Activated CD8-positive, alpha-beta memory T cell treated with anti-CD3 and anti-CD28 coated beads for 1 hour (primary cell): ENCODE measurements at regions not wholly inside any gene's neighbourhood (a gene's known extent, or its start where the extent isn't known, plus 50 kb on each side); places are given as distances from the start of the nearest gene placed in this dataset.
"Not testable (repeated sequence)": the region's sequence is repeated elsewhere in the genome, so short reads cannot be mapped to it uniquely, and the experiment has no call there.

Experiments used
- DNase-seq, 2 donors: peaks; one replicate each; pipeline ENCODE4 v3.0.0-alpha.2; 2020; ENCODE audit warnings: low read depth in 1 of 2; ENCODE audit errors: extremely low read depth in 1 of 2

- no peak for DNase-seq
Observed at GRCh38 chr12:131407221-131408035, 303.5 kb upstream of the SFSWAP start.

GRCh38 chr12:131408036-131408365 lies 302.9 kb upstream of the SFSWAP start:
- DNase-seq, result no peak

GRCh38 chr12:131408484-131408883 lies 302.4 kb upstream of the SFSWAP start:
- DNase-seq, result no peak

- DNase-seq, result no peak
Observed at GRCh38 chr12:131409211-131409610, 301.7 kb upstream of the SFSWAP start.

GRCh38 chr12:131411827-131412226 lies 299.1 kb upstream of the SFSWAP start:
- not testable (repeated sequence) for DNase-seq

GRCh38 chr12:131413006-131413405 lies 297.9 kb upstream of the SFSWAP start:
- no peak for DNase-seq

- no peak for DNase-seq
Observed at GRCh38 chr12:131413471-131413870, 297.4 kb upstream of the SFSWAP start.

- not testable (repeated sequence) for DNase-seq
Observed at GRCh38 chr12:131414155-131414922, 296.6 kb upstream of the SFSWAP start.

- DNase-seq, result no peak
Observed at GRCh38 chr12:131415781-131416180, 295.1 kb upstream of the SFSWAP start.

- no peak for DNase-seq
Observed at GRCh38 chr12:131418121-131418520, 292.8 kb upstream of the SFSWAP start.

- no peak for DNase-seq
Observed at GRCh38 chr12:131418884-131419283, 292.0 kb upstream of the SFSWAP start.

GRCh38 chr12:131420867-131421447 lies 289.9 kb upstream of the SFSWAP start:
- DNase-seq, result no peak

GRCh38 chr12:131421509-131422186 lies 289.2 kb upstream of the SFSWAP start:
- DNase-seq, result no peak

GRCh38 chr12:131422187-131422520 lies 288.7 kb upstream of the SFSWAP start:
- no peak for DNase-seq

GRCh38 chr12:131422744-131423143 lies 288.1 kb upstream of the SFSWAP start:
- DNase-seq, result no peak

GRCh38 chr12:131424270-131424669 lies 286.6 kb upstream of the SFSWAP start:
- no peak for DNase-seq

- DNase-seq, result no peak
Observed at GRCh38 chr12:131425112-131426075, 285.5 kb upstream of the SFSWAP start.

GRCh38 chr12:131428091-131428685 lies 282.7 kb upstream of the SFSWAP start:
- no peak for DNase-seq

- not testable (repeated sequence) for DNase-seq
Observed at GRCh38 chr12:131429221-131429620, 281.7 kb upstream of the SFSWAP start.

- not testable (repeated sequence) for DNase-seq
Observed at GRCh38 chr12:131429697-131430096, 281.2 kb upstream of the SFSWAP start.
